ENCODE measurements at regions not wholly inside any gene's neighbourhood (a gene's known extent, or its start where the extent isn't known, plus 50 kb on each side); places are given as distances from the start of the nearest gene placed in this dataset.

DNA sequence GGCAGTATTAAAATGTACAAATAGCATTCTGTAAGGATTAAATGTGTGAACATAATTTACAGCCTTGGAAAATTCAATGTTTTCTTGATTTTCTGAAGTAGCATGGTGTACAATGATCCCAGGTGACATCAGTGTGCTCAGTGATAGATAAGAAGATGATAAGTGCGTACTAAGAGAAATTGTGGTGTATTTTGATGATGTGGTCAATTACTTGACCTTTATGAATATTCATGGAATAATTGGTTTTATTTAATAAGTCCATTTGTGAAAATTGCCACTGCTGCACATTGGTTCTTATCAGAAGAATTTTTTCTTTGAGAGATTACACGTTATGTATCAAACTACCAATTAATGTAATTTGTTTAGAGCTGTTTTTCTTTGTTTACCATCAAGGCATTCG lies 128.8 kb downstream of the FOXG1 start:
- TF ChIP-seq ARNTL (CRISPR knock-in tag; IDR thresholded peaks at IDR 0.05; ENCODE audit: borderline replicate concordance, low read depth) (no peak), TCF4 (CRISPR knock-in tag; IDR thresholded peaks at IDR 0.05; ENCODE audit: borderline replicate concordance) (no peak), GLIS3 (CRISPR knock-in tag; IDR thresholded peaks at IDR 0.05) (no peak), ZFP30 (CRISPR knock-in tag; IDR thresholded peaks at IDR 0.05) (no peak), ESRRG (CRISPR knock-in tag; IDR thresholded peaks at IDR 0.05) (no peak), RARB (CRISPR knock-in tag; IDR thresholded peaks at IDR 0.05) (no peak)
- TF ChIP-seq, protein P1, sequence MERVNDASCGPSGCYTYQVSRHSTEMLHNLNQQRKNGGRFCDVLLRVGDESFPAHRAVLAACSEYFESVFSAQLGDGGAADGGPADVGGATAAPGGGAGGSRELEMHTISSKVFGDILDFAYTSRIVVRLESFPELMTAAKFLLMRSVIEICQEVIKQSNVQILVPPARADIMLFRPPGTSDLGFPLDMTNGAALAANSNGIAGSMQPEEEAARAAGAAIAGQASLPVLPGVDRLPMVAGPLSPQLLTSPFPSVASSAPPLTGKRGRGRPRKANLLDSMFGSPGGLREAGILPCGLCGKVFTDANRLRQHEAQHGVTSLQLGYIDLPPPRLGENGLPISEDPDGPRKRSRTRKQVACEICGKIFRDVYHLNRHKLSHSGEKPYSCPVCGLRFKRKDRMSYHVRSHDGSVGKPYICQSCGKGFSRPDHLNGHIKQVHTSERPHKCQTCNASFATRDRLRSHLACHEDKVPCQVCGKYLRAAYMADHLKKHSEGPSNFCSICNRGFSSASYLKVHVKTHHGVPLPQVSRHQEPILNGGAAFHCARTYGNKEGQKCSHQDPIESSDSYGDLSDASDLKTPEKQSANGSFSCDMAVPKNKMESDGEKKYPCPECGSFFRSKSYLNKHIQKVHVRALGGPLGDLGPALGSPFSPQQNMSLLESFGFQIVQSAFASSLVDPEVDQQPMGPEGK (CRISPR knock-in tag; IDR thresholded peaks at IDR 0.05; ENCODE audit: borderline replicate concordance), result no peak
